Neuronal stem cell (in vitro differentiated cells): ENCODE measurements at regions not wholly inside any gene's neighbourhood (a gene's known extent, or its start where the extent isn't known, plus 50 kb on each side); places are given as distances from the start of the nearest gene placed in this dataset.

ENCODE experiments used
- DNase-seq: peaks from one replicate; pipeline ENCODE4 v3.0.0-alpha.2; 2013; ENCODE audit warnings: low spot score
- H2AFZ ChIP-seq: one replicate; pipeline ENCODE4 v1.6.1; 2013; ENCODE audit warnings: mild to moderate bottlenecking, low read length, inconsistent platforms
- H2AK5ac ChIP-seq: 2 replicates; pipeline ENCODE4 v1.6.1; 2013; ENCODE audit warnings: low read depth, mild to moderate bottlenecking, inconsistent platforms, low read length, moderate library complexity, mixed read lengths
- H2BK120ac ChIP-seq: 2 replicates; pipeline ENCODE4 v1.6.1; 2013; ENCODE audit warnings: low read depth, mild to moderate bottlenecking, inconsistent platforms, low read length, moderate library complexity, mixed read lengths
- H2BK12ac ChIP-seq: one replicate; pipeline ENCODE4 v1.6.1; 2013; ENCODE audit warnings: low read length, inconsistent platforms
- H2BK15ac ChIP-seq: 2 replicates; pipeline ENCODE4 v1.6.1; 2013; ENCODE audit warnings: mild to moderate bottlenecking, low read length, inconsistent platforms, mixed read lengths
- H2BK5ac ChIP-seq: one replicate; pipeline ENCODE4 v1.6.1; 2013; ENCODE audit warnings: inconsistent platforms, mild to moderate bottlenecking, low read length, moderate library complexity
- H3K14ac ChIP-seq: one replicate; pipeline ENCODE4 v1.6.1; 2013; ENCODE audit warnings: low read length, inconsistent platforms
- H3K18ac ChIP-seq: 2 replicates; pipeline ENCODE4 v1.6.1; 2013; ENCODE audit warnings: low read length, inconsistent platforms
- H3K23ac ChIP-seq: 2 replicates; pipeline ENCODE4 v1.6.1; 2013; ENCODE audit warnings: low read depth, mild to moderate bottlenecking, mixed read lengths, low read length, inconsistent platforms; ENCODE audit not compliant: poor library complexity
- H3K27ac ChIP-seq: replicated peaks from 3 replicates; pipeline ENCODE4 v1.5.1; 2013; ENCODE audit warnings: low read length, inconsistent platforms
- H3K27me3 ChIP-seq, 3 experiments: 2 replicates each; pipeline ENCODE4 v1.6.1; 2013; ENCODE audit warnings: low read length in 3 of 3, mild to moderate bottlenecking in 2 of 3, inconsistent platforms in 1 of 3, low read depth in 1 of 3, mixed read lengths in 1 of 3, moderate library complexity in 1 of 3; ENCODE audit not compliant: control insufficient read depth in 3 of 3, insufficient read depth in 3 of 3
- H3K36me3 ChIP-seq, 2 donors: replicated peaks in 1 of 2; 2 replicates each; pipeline ENCODE4 v1.6.1; 2013; ENCODE audit warnings: low read length in 2 of 2; ENCODE audit not compliant: control insufficient read depth in 2 of 2, insufficient read depth in 2 of 2
- H3K4ac ChIP-seq: 2 replicates; pipeline ENCODE4 v1.6.1; 2013; ENCODE audit warnings: inconsistent platforms, mild to moderate bottlenecking, low read length, moderate library complexity
- H3K4me1 ChIP-seq, 2 donors: 1 replicate in 1 of 2; 2 replicates in 1 of 2; pipeline ENCODE4 v1.6.1; 2013; ENCODE audit warnings: low read length in 2 of 2, low read depth in 1 of 2; ENCODE audit not compliant: control insufficient read depth in 2 of 2, insufficient read depth in 1 of 2
- H3K4me2 ChIP-seq: one replicate; pipeline ENCODE4 v1.6.1; 2013; ENCODE audit warnings: mild to moderate bottlenecking, low read length, inconsistent platforms; ENCODE audit not compliant: insufficient read depth, poor library complexity, severe bottlenecking
- H3K4me3 ChIP-seq, 2 donors: 2 replicates each; pipeline ENCODE4 v1.5.1; 2013; ENCODE audit warnings: low read length in 2 of 2, mild to moderate bottlenecking in 2 of 2, inconsistent platforms in 1 of 2, moderate library complexity in 1 of 2
- H3K79me1 ChIP-seq: one replicate; pipeline ENCODE4 v1.6.1; 2013; ENCODE audit warnings: low read depth, mild to moderate bottlenecking, inconsistent platforms, low read length, moderate library complexity
- H3K9ac ChIP-seq: one replicate; pipeline ENCODE4 v1.6.1; 2013; ENCODE audit warnings: mild to moderate bottlenecking, low read depth, low read length, inconsistent platforms; ENCODE audit not compliant: poor library complexity
- H3K9me3 ChIP-seq, 2 donors: replicated peaks in 1 of 2; 2 replicates each; pipeline versions ENCODE3 to v1.6.1; 2013; ENCODE audit warnings: low read length in 2 of 2, mild to moderate bottlenecking in 2 of 2, inconsistent platforms in 1 of 2, low read depth in 1 of 2, mixed read lengths in 1 of 2, moderate library complexity in 1 of 2; ENCODE audit not compliant: control insufficient read depth in 2 of 2, insufficient read depth in 1 of 2
- H4K8ac ChIP-seq: one replicate; pipeline ENCODE4 v1.6.1; 2013; ENCODE audit warnings: low read depth, mild to moderate bottlenecking, inconsistent platforms, low read length, moderate library complexity
- H4K91ac ChIP-seq: one replicate; pipeline ENCODE4 v1.6.1; 2013; ENCODE audit warnings: low read length, low read depth, mild to moderate bottlenecking, inconsistent platforms; ENCODE audit not compliant: poor library complexity
- WGBS, 2 donors: extraction: QIAGEN DNeasy Blood & Tissue Kit; methylation state at CpG; one replicate each; pipeline ENCODE4 v1.1.7; 2013; ENCODE audit warnings: missing lambda C conversion rate in 2 of 2, mixed read lengths in 1 of 2; ENCODE audit not compliant: insufficient read length in 2 of 2, insufficient replicate concordance in 1 of 2; ENCODE audit errors: extremely low coverage in 2 of 2; 5-methylcytosine and 5-hydroxymethylcytosine counted together

DNA sequence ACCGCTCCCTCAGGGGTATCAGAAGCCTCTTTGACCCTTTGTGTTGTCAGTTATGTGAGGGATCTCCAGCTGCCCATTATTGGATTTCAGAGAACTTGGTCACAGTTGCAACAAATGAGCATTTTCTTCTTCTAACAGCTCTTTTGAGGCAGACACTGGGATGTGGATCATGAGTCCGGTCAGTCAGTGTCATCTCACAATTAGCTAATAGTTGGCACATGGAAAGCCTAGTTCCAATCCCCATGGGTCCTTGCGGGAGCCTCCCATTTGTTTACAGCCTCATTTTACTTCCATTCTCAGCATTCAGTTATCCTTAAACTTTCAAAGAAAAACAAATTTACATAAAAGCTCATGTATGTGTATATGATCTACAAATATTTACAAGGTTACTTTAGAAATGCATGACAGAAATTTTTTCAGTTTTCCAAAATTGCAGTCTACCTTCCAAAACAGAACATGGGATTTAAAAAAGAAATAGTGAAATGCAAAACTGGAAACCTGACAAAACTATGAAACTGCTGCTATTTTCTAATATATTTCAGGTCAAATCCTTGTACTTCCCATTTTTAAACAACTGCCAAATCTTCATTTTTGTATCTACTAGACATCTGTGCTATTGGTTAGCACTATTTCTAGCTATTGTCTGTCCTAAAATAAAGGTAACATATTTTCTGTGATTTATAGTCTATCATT, 547.1 kb upstream of the ZEB2 start:
- Histone ChIP-seq H3K14ac (no peak overlapping the region), H3K4me3 (no peak overlapping the region), H4K8ac (no peak overlapping the region), H2BK5ac (no peak overlapping the region), H4K91ac (no peak overlapping the region), H3K4ac (no peak overlapping the region), H2AFZ (peak overlapping the region; percentile 4), H3K9me3 (no peaks in the 10 kb centered on the region), H3K27me3 (no peaks in the 10 kb centered on the region), H3K79me1 (no peaks in the 10 kb centered on the region), H3K4me1 (no peaks in the 10 kb centered on the region), H3K9ac (no peak overlapping the region), H3K36me3 (no peaks in the 10 kb centered on the region), H2BK15ac (no peak overlapping the region), H2BK120ac (no peak overlapping the region), H3K18ac (no peak overlapping the region), H3K27ac (no peak overlapping the region), H3K23ac (no peak overlapping the region), H3K4me2 (no peak overlapping the region), H2BK12ac (no peak overlapping the region), H2AK5ac (no peak overlapping the region)
- peak; percentile 0 for DNase-seq
- whole genome bisulfite sequencing, 2 donors: no CpG with 5 or more reads among the region's 3 CpGs

DNA sequence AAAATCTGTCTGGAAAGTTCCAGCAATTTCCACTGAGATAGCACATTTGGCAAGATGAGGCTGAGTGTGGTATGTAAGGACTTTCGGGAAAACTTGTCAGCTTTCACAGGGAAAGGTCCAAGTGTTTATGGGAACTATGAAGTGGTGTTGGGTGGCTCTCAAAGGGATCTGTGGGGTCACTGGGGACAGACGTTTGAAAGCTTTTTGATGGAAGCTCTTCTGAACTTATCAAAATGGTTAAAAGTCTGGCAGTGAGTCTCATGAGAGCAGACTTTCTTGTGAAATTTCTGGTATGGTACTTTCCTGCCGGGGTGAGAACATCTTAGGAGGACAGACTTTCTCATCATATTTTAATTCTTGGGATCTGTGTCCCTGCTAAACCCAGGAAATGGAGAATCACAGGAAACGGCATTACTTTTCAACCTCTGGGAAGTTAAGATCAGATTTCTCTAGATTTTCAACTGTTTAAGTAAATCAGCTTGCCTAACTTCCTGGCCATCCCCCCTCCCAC, 546.3 kb upstream of the ZEB2 start:
- Histone ChIP-seq H2AK5ac (no peak overlapping the region), H2BK5ac (no peak overlapping the region), H3K4me3 (no peak overlapping the region), H4K8ac (no peak overlapping the region), H3K79me1 (no peaks in the 10 kb centered on the region), H3K14ac (no peak overlapping the region), H3K27me3 (no peaks in the 10 kb centered on the region), H2BK15ac (no peak overlapping the region), H3K9me3 (no peaks in the 10 kb centered on the region), H3K36me3 (no peaks in the 10 kb centered on the region), H2BK120ac (no peak overlapping the region), H3K4me1 (no peaks in the 10 kb centered on the region), H3K9ac (no peak overlapping the region), H3K18ac (no peak overlapping the region), H3K4me2 (no peak overlapping the region), H4K91ac (no peak overlapping the region), H3K23ac (no peak overlapping the region), H2AFZ (peak overlapping the region; percentile 4), H3K4ac (no peak overlapping the region), H3K27ac (no peak overlapping the region), H2BK12ac (no peak overlapping the region)
- no CpG with 5 or more reads among the region's 4 CpGs for WGBS, 2 donors
- DNase-seq: no peak

GRCh38 chr2:145065342-145065741, 545.4 kb upstream of the ZEB2 start:
- H3K27ac ChIP-seq: no peak overlapping the region
- no peak overlapping the region for H4K8ac ChIP-seq
- H2AFZ ChIP-seq: no peak overlapping the region
- H2BK120ac ChIP-seq: no peak overlapping the region
- H3K4me3 ChIP-seq: no peak overlapping the region
- DNase-seq: no peak
- H3K9ac ChIP-seq: no peak overlapping the region
- H2BK15ac ChIP-seq: no peak overlapping the region
- H2BK12ac ChIP-seq: no peak overlapping the region
- WGBS, 2 donors: no CpG with 5 or more reads among the region's 1 CpG
- H3K4me1 ChIP-seq: no peaks in the 10 kb centered on the region
- no peak overlapping the region for H3K18ac ChIP-seq
- no peak overlapping the region for H3K14ac ChIP-seq
- H2AK5ac ChIP-seq: no peak overlapping the region
- no peak overlapping the region for H4K91ac ChIP-seq
- H3K79me1 ChIP-seq: no peaks in the 10 kb centered on the region
- H3K23ac ChIP-seq: no peak overlapping the region
- no peak overlapping the region for H2BK5ac ChIP-seq
- no peak overlapping the region for H3K4me2 ChIP-seq
- no peaks in the 10 kb centered on the region for H3K36me3 ChIP-seq
- H3K4ac ChIP-seq: no peak overlapping the region
- no peaks in the 10 kb centered on the region for H3K27me3 ChIP-seq
- H3K9me3 ChIP-seq: no peaks in the 10 kb centered on the region

- Histone ChIP-seq H3K23ac (no peak overlapping the region), H3K14ac (no peak overlapping the region), H2BK5ac (no peak overlapping the region), H2BK15ac (no peak overlapping the region), H3K4ac (no peak overlapping the region), H3K27ac (no peak overlapping the region), H2BK12ac (no peak overlapping the region), H3K9me3 (no peaks in the 10 kb centered on the region), H3K18ac (no peak overlapping the region), H3K79me1 (no peaks in the 10 kb centered on the region), H2BK120ac (no peak overlapping the region), H2AK5ac (no peak overlapping the region), H4K91ac (no peak overlapping the region), H3K4me2 (no peak overlapping the region), H3K4me3 (no peak overlapping the region), H3K9ac (no peak overlapping the region), H2AFZ (no peak overlapping the region), H4K8ac (no peak overlapping the region), H3K4me1 (no peaks in the 10 kb centered on the region), H3K36me3 (no peaks in the 10 kb centered on the region), H3K27me3 (no peaks in the 10 kb centered on the region)
- no peak for DNase-seq
- WGBS, 2 donors: no CpG with 5 or more reads among the region's 1 CpG
Observed at GRCh38 chr2:145064511-145064910, 544.6 kb upstream of the ZEB2 start.
